GM20000 (cell line): ENCODE measurements at regions not wholly inside any gene's neighbourhood (a gene's known extent, or its start where the extent isn't known, plus 50 kb on each side); places are given as distances from the start of the nearest gene placed in this dataset.

Experiments
- DNase-seq: peaks from one replicate; pipeline ENCODE4 v3.0.0; 2012; ENCODE audit warnings: low spot score
- CTCF ChIP-seq: IDR thresholded peaks from 2 replicates; pipeline ENCODE4 v1.5.1; 2012; ENCODE audit warnings: mild to moderate bottlenecking, control low read depth; ENCODE audit errors: extremely low read depth, missing control alignments

GRCh38 chr13:108574856-108575255 is 54.6 kb upstream of the MYO16 start:
- DNase-seq = no peak
- no peak for TF ChIP-seq CTCF

GRCh38 chr13:108575430-108575829 is 54.0 kb upstream of the MYO16 start:
- TF ChIP-seq CTCF = no peak
- DNase-seq = no peak
